AG08395 (cell line): ENCODE measurements at regions not wholly inside any gene's neighbourhood (a gene's known extent, or its start where the extent isn't known, plus 50 kb on each side); places are given as distances from the start of the nearest gene placed in this dataset.
"Not testable (repeated sequence)": the region's sequence is repeated elsewhere in the genome, so short reads cannot be mapped to it uniquely, and the experiment has no call there.

ENCODE experiments used
- DNase-seq: peaks from one replicate; pipeline ENCODE4 v3.0.0; 2012; ENCODE audit warnings: mixed read lengths, low spot score

GRCh38 chr18:53920312-53921075, 304.0 kb downstream of the MBD2 start:
- no peak for DNase-seq

GRCh38 chr18:53918091-53918490, 306.4 kb downstream of the MBD2 start:
- no peak for DNase-seq

- no peak for DNase-seq
Observed at GRCh38 chr18:53911200-53911599, 313.3 kb downstream of the MBD2 start.

GRCh38 chr18:53909668-53910067, 314.8 kb downstream of the MBD2 start:
- DNase-seq, result peak; percentile 3

GRCh38 chr18:53907921-53908320, 316.5 kb downstream of the MBD2 start:
- no peak for DNase-seq

GRCh38 chr18:53906681-53907080, 317.8 kb downstream of the MBD2 start:
- no peak for DNase-seq

GRCh38 chr18:53894675-53895442, 329.6 kb downstream of the MBD2 start:
- DNase-seq, result no peak

GRCh38 chr18:53887447-53887846, 337.0 kb downstream of the MBD2 start:
- DNase-seq, result no peak

- DNase-seq, result no peak
Observed at GRCh38 chr18:53886058-53886457, 338.4 kb downstream of the MBD2 start.

- DNase-seq, result no peak
Observed at GRCh38 chr18:53883771-53884170, 340.7 kb downstream of the MBD2 start.

- DNase-seq, result no peak
Observed at GRCh38 chr18:53874103-53874502, 350.4 kb downstream of the MBD2 start.

- peak; percentile 2 for DNase-seq
Observed at GRCh38 chr18:53864770-53865169, 359.7 kb downstream of the MBD2 start.

GRCh38 chr18:53862921-53863320, 361.5 kb downstream of the MBD2 start:
- no peak for DNase-seq

GRCh38 chr18:53861185-53861584, 363.3 kb downstream of the MBD2 start:
- no peak for DNase-seq

GRCh38 chr18:53859764-53860163, 364.7 kb downstream of the MBD2 start:
- DNase-seq, result no peak

- DNase-seq, result no peak
Observed at GRCh38 chr18:53850902-53851301, 373.6 kb downstream of the MBD2 start.

- DNase-seq, result no peak
Observed at GRCh38 chr18:53843763-53844162, 380.7 kb downstream of the MBD2 start.

- no peak for DNase-seq
Observed at GRCh38 chr18:53843113-53843760, 381.2 kb downstream of the MBD2 start.

- DNase-seq, result no peak
Observed at GRCh38 chr18:53838746-53839145, 385.7 kb downstream of the MBD2 start.

- DNase-seq, result not testable (repeated sequence)
Observed at GRCh38 chr18:53821141-53821540, 403.3 kb downstream of the MBD2 start.

GRCh38 chr18:53819671-53820070, 404.8 kb downstream of the MBD2 start:
- DNase-seq, result no peak

- DNase-seq, result no peak
Observed at GRCh38 chr18:53819174-53819573, 405.3 kb downstream of the MBD2 start.
